GM19025 (cell line): ENCODE measurements at regions not wholly inside any gene's neighbourhood (a gene's known extent, or its start where the extent isn't known, plus 50 kb on each side); places are given as distances from the start of the nearest gene placed in this dataset.

Source experiments
- ATAC-seq: cut with Tn5 transposase; IDR thresholded peaks from one replicate; pipeline ENCODE4 v1.9.1; 2021; ENCODE audit warnings: mild to moderate bottlenecking, low read depth, moderate library complexity; ENCODE audit not compliant: unreplicated experiment

DNA sequence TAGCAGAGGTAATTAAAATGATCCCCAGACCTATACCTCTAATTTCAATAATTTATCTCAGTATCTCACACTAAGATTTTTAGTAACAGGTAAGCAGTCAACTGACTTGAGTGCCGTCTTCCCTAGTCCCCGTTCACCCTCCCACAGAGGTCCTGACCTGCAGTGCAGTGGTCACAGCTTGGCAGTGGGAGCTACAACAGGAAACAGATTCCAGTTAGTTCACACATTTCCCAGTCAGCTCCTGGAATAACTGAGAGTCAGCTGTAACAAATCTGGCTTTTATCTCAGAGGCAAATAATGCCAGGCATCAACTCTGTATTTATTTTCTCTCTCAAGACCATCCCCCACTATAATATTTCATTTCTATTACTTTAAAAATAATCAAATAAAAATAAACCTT is 308.2 kb downstream of the ATP23 start:
- no peak for ATAC-seq

DNA sequence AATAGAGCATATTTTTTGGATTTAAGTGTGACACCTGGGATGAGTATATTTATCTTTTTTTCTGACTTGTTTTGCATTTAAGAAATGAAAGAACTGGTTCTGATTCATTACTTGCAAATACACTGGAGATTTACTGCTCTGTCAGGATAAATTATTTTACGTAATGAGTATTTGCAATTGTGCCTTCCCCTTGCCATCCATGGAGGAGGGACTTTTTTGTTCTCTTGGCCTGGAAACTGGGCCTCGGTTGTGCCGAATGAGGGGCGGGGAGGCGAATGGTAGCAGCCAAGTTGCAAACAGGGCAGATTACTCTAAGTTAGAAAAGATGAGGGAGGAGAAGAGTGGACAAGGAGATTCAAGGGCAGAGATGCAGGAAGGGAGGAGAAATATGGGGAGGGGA is 308.7 kb downstream of the ATP23 start:
- ATAC-seq = no peak

DNA sequence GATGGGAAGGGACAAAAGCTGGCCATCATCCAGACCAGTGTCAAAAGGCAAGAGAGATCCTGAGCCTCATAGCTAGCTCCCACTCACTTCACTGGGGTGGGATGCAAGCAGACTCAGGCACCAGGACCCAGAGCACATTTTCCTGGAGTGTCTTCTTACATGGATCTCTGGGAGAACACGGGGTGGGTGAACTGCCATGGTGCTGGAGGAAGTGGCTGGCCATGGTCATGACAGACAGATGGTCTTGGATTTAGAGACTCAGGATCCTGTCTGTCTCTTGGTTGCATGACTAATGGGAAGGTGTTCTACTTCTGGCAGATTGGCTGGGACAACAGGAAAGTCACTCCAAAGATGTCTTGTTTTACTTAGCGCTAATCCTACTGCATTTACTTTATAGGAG is 311.5 kb downstream of the ATP23 start:
- ATAC-seq = no peak

DNA sequence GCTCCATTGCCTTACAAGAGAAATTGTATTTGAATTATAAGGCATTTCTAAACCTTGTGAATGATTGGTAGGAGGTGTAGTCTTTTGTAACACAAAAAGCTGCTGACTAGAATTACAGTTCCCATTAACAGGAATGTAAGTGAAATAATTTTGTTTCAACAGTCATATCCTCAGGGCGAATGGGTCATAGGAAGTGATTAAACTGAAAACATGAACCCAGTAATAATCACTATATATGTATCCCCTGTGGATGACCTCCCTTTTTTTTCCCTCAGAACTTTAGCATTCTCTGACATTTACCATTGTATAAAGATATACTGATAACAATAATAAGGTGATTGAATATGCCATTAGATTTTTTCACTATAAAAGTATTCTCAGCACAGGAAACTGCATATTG is 312.3 kb downstream of the ATP23 start:
- no peak for ATAC-seq

DNA sequence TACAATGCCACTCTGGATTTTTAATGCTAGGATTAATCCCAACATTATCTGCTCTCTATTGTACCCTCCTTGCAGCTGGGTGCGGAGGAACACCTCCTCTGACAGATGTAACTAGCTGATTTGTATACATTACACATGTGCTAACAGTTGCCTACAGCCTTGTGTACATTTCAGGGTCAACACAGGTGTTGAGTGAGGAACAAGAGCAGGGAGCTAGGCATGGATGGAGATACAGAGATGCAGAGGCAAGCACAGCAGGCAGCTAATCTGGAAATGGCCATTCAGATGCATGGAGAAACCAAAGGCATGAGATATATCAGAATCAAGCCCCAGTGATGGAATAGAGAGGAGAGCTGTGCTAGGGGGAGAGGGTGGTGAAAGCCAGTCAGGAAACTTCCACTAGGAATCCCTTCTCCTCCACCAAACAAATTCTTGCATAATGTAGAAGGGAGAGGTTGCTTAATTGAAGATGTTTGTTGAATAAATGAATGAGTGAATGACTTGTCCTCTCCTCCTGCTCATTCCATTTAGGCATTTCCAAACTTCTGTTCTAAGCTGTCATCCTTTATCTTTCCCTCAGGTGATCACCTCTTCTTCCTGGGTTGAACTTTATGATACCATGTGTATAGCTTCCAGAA is 313.2 kb downstream of the ATP23 start:
- ATAC-seq = no peak

DNA sequence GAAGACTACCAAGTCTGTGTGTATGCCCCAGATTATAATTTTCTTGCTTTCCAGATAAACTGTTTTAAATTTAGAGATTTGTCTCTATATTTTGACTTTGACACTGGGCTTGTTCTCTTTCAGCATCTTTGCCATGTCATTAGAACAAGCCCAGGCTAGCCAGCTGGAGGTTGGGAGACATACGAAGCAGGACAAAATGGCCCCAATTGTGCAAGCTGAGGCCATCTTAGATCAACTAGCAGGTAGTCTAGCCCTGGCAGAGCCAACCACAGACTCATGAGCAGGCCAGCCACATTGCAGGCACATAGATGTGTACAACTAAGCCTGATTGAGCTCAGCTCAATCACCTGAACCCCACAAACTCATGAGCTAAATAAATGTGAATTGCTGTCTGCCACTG is 321.4 kb downstream of the ATP23 start:
- ATAC-seq = no peak

DNA sequence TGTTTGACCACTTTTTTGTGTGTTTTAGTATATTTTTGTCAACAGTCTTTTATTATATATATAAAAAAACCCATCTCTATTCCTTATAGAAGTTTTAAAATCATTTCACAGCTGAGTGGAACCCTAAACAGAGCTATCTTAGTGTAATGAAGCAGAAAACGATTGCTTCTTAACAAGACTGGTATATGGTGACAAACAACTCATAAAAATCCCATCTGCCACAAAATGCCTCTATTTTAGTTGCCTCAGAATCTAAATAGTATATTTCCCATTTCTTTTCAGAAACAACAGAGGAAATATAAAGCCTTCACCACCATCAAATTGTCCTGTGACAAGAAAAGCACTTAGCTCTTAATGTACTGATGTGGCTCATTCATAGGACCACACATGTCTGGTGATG is 322.4 kb downstream of the ATP23 start:
- ATAC-seq = no peak

DNA sequence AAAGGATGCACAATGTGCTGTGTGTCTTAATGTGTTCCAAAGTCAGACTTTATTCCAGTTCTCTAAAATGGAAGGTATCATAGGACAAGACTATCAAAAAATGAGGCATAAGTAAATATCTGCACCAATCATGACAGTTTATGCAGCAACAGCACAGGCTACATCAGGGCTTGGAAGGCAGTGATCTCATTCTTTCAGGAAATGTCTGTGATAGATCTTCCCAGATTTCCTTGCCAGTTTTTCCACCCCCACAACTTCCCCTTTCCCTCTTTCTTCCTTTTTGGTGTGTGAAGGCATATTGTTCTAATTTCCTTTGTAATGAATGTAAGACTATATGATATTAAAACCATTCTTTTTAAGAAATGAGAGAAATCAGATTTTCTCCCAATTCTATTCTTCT is 326.7 kb downstream of the ATP23 start:
- ATAC-seq = no peak

DNA sequence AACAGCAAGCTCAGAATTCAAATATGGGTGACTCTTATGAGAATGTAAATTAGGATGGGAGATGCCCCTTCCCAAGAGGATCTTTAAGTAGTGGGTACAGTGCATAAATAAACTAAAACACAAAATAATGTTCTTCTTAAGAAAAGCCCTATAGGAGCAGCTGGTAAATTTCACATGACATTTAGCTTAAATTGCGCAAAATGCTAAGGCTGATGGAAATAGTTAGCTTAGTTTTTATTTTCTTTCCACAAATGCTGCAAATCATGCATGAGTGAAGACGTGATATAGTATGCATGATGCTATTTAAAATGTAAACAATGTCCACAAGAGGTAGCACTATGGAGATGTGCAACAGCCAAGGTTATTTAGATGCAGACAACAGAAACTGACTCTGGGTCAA is 328.1 kb downstream of the ATP23 start:
- no peak for ATAC-seq

DNA sequence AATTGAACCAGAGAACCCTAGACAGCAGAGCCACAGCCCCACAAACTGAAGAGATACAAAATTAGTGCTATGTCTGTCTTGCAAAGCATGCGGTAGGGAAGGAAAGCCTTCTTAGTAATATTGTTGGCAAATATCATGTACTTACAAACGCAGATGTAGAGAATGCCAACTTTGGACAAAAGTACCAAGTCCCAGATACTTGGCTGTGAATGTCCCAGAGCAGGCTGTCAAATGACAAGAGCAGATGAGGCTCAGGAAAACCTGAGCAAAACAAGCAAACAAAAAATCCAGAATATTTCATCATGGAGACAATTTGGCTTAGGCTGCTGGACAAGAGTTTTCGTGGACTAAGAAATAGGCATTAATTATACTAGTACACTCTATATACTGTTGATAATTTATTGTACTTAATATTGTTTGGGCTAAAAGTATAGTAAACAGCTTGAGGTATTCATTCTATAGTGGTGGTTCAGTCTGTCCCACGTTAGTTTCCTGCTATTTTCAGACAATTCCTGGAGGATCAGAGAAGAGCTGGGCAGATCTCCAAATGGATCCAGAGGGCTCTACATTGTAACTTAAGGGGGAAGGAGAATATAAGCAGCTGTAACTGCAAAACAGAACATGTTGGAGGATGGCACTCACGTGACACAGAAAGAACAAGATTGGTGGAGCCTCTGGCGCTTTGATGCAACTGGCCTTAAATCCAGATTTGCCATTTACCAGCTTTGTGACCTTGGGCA is 329.8 kb downstream of the ATP23 start:
- no peak for ATAC-seq

DNA sequence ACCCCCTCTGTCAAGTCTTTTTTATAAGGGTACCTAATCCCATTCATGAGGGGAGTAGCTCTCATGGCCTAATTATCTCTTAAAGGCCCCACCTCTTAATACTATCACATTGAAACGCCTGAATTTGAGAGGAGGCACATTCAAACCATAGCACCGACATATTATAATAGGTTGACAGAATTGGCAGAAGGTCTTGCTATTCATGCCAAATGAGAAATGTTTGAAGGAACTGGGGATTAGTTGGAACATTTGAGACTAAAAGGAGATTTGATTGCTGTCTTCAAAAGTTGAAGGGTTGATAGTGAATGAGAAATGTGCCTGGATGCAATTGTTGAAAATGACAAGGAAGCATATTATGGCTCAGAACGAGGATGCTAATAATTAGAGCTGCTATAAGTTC is 331.1 kb downstream of the ATP23 start:
- no peak for ATAC-seq

DNA sequence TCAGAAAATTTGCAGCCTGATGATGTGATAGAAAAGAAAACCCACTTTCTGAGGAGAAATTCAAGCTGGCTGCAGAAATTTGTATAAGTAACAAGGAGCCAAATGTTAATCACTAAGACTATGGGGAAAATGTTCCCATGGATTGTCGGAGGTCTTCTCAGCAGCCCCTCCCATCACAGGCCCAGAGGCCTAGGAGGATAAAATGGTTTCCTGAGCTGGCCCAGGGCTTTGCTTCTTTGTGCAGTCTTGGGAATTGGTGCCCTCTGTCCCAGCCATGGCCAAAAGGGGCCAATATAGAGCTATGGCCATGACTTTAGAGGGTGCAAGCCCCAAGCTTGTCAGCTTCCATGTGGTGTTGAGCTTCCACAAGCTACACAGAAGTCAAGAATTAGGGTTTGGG is 335.9 kb downstream of the ATP23 start:
- ATAC-seq = no peak

DNA sequence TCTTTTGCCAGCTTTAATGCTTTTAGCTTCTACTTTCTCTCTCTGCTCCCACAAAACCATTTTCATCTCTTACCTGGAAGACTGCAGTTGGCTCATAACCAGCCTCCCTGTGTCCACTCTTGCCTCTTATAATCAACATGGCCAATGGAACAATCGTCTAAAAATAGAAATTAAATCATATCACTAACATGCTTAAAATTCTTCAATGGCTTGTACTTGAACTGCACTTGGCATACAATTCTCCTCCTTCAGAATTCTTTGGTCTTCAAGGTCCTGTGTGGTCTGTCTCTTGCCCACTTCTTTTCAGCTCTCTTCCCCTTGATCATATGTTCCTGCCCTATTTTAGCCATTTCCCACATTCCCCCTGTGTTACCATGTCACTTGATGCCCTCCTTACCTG is 342.2 kb downstream of the ATP23 start:
- ATAC-seq = no peak

DNA sequence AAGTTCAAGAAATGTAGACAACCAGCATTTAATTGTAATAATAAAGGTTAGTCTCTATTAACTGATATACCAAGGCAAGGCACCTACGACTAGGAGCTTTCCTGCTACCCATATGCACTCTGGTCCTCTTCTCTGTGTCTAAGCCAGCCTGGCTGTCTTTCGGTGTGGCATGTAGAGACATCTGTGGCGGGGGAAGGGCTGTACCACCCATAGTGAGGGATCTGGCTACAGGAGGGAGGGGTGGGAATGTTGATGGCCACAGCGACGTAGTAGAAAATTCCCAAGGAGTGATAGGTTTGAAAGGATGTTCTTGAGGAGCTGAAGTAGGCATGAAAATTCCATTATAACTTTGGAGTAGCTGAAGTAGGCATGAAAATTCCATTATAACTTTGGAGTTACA is 344.2 kb downstream of the ATP23 start:
- no peak for ATAC-seq

DNA sequence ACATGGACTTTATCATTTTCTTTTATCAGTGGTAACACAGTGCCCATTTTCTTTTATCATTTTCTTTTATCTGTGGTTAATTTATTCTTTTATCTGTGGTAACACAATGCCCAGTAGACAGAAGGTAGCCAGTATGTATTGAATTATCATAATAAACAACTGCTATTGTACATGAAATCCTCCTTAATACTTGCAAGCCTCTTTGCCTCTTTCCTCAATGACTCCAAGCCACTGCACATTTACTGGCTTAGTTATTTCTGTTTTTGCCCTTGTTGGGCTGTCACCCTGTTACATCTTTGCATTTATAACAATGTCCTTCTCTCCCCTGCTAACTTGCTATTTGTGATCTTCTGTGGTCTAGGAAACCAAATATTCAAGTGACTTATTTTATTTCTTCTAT is 345.0 kb downstream of the ATP23 start:
- no peak for ATAC-seq

DNA sequence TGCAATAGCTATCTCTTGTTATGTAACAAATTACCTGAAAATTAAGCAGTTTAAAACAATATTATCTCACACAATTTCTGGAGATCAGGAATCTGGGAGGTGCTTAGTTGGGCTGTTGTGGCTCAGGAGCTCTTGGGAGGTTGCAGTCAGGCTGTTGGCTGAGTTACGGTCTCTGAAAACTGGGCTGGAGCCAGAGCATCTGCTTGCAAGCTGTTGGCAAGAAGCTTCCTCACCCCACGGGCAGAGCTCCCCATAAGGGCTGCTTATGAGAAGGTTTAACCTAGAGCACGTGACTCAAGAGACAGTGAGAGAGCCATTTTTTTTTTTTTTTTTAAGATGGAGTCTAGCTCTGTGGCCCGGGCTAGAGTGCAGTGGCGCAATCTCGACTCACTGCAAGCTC is 346.8 kb downstream of the ATP23 start:
- ATAC-seq = no peak

DNA sequence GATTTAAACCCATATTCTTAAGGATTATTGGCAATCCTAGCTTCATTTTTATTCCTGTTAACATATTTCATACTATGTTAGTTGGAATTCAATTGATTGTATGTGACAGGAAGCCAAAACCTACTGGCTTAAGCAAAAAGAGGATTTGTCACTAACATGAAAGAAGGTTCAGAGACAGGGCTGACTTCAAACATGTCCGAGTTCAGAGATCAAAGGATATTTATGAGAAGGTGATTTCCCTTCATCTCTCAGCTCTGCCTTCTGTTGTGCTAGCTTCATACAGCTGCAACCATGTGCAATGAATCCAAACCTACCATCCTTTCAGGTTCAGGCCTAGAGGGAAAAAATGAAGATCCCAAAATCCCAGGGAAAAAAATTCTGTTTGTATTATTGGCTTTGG is 349.7 kb downstream of the ATP23 start:
- ATAC-seq = no peak

DNA sequence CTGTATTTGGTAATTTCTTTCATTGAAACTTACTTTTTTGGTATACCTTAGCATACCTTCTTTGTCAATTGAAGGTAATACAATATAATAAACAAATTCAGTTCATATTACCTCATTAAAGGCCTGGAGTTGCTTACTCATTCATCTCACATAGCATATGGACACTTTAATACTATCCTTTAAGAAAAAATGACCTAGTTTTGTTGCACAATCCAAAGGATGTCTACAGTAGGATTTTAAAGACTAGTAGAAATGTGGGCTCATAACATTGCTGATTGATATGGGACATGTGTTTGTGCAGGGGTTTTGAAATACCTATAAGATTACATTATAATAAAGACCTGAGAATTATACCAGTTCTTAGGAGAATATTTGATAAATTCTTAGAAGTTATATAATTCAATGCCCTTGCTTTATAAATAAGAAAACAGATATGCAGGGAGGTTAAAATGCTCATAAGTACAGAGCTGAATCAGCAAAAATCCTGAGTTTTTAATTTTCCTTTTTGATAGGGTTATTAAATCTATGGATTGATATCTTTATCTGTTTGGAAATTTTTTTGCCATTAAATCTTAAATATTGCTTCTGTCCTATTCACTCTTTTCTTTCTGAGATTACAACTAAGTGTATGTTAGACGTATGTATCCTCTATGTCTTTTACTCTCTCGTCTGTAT is 352.1 kb downstream of the ATP23 start:
- ATAC-seq = no peak

DNA sequence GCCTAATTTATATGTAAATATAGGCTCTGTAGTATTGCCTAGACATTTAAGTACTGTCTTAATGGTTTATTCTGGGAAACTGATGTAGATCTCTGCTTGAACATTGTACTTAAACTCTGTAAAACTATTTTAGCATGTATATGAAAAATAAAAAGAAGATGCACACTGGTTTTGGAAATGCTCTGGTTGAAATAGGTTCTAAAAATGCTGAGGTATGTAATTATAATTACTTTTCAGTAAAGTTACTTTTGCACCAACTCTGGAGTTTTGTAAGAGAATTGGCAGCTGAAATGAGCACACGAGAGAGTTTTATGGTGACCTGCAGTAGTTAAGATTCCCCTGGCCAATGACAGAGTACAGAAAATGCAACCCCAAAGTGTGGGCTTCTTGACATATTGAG is 353.9 kb downstream of the ATP23 start:
- ATAC-seq = no peak

DNA sequence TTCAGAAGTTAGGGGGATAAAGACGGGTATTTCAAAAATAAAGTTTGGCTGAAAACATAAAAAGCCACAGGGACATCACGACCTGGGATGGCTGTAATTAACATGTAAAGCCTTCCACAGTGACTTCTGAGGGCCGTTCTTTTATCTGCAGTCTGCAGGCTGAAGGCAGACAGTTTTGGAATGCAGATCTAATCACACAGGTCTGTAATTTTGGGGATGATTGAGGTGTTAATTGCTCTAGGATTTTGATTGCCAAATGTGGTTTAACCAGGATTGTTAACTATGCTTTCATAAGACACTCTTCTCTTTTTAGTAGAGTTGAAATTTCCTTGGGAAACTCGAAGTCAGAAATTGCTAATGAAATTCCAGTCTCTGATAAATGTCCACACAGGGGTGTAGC is 355.5 kb downstream of the ATP23 start:
- ATAC-seq = no peak

DNA sequence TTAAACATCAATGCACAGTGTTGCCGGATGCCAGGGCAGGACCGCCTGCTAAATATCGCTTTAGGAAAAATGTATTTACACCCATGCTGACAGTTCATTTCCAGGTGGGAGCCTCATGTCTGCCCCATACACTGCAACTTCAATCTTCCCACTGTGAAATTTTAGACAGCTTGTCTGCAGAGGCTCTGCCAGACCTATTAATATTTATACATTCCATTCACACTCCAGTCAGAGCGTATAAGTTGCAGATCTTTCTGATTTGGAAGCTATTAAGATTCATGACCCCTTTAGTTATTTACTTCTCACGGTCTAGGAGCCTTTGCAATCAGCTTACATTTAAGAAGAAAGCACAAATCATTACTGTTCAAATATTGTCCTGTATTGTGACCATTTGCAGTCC is 357.4 kb downstream of the ATP23 start:
- no peak for ATAC-seq

DNA sequence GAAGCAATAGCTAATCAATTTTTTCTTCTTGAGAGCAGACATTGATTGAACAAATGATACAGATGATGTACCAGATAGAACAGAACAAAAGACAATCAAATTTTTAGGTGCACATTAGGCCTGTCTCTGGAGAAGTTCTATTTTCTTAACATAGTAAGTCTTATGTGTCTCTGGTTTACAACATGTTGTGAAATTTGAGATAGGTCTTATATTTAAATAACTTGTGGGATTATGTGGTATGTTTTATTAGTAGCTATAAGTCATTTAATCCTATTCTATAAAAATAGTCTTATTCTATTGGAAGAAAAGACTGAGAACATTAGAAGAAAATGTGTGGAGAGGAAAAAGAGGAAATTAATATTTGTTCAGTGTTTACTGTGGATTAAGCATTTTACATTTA is 358.0 kb downstream of the ATP23 start:
- ATAC-seq = no peak
